Heart right ventricle (tissue), 16 donors: ENCODE measurements at regions not wholly inside any gene's neighbourhood (a gene's known extent, or its start where the extent isn't known, plus 50 kb on each side); places are given as distances from the start of the nearest gene placed in this dataset.
"Not testable (repeated sequence)": the region's sequence is repeated elsewhere in the genome, so short reads cannot be mapped to it uniquely, and the experiment has no call there.

ENCODE experiments used
- ATAC-seq, 8 donors: fragments of 200-7000 bp; cut with Tn5 transposase; one replicate each; pipeline ENCODE4 v1.9.1; 2020; ENCODE audit warnings: mild to moderate bottlenecking in 8 of 8, moderate library complexity in 8 of 8, moderate number of reproducible peaks in 1 of 8
- DNase-seq, 2 donors: peaks; one replicate each; pipeline ENCODE4 v3.0.0-alpha.2; 2020
- H3K27ac ChIP-seq, 10 donors: fragments of 200-600 bp; sonication (generic) in 2 of 10; one replicate each; pipeline versions ENCODE4 v1.5.0 to v1.8.0; 2020 to 2022; ENCODE audit warnings: mild to moderate bottlenecking in 3 of 10
- H3K27me3 ChIP-seq, 7 donors: fragments of 200-600 bp; one replicate each; pipeline ENCODE4 v1.8.0; 2021 to 2022; ENCODE audit warnings: mild to moderate bottlenecking in 2 of 7
- H3K36me3 ChIP-seq, 9 donors: fragments of 200-600 bp; sonication (generic) in 1 of 9; one replicate each; pipeline versions ENCODE4 v1.5.0 to v1.8.0; 2020 to 2022; ENCODE audit warnings: mild to moderate bottlenecking in 2 of 9
- H3K4me1 ChIP-seq, 9 donors: fragments of 200-600 bp; sonication (generic) in 1 of 9; one replicate each; pipeline versions ENCODE4 v1.5.0 to v1.8.0; 2020 to 2022; ENCODE audit warnings: mild to moderate bottlenecking in 4 of 9
- H3K4me3 ChIP-seq, 10 donors: fragments of 200-600 bp; sonication (generic) in 2 of 10; one replicate each; pipeline versions ENCODE4 v1.5.0 to v1.8.0; 2020 to 2022; ENCODE audit warnings: mild to moderate bottlenecking in 7 of 10, moderate library complexity in 2 of 10
- H3K9me3 ChIP-seq, 11 donors: fragments of 200-600 bp in 10 of 11; sonication (generic) in 2 of 11; one replicate each; pipeline versions ENCODE4 v1.5.0 to v1.8.0; 2013 to 2022; ENCODE audit warnings: mild to moderate bottlenecking in 2 of 11, control low read depth in 1 of 11, moderate library complexity in 1 of 11
- WGBS, 2 donors: extraction: QIAGEN DNeasy Blood & Tissue Kit; methylation state at CpG; one replicate each; pipeline ENCODE4 v1.1.7; 2013; ENCODE audit warnings: inconsistent platforms in 1 of 2; 5-methylcytosine and 5-hydroxymethylcytosine counted together
- intact Hi-C, 10 donors: fragments of 100-400 bp; cut with DNase I; formaldehyde crosslinking; loops; one replicate each; pipeline versions ENCODE4 v1.11.1 to v1.14.2; 2022
- TF ChIP-seq, protein P1 (sequence below), 9 donors: fragments of 200-600 bp; sonication (generic) in 2 of 9; IDR thresholded peaks; one replicate each; pipeline versions ENCODE4 v1.5.0 to v1.8.0; 2021 to 2022; ENCODE audit warnings: antibody characterized with exemption in 9 of 9, mild to moderate bottlenecking in 5 of 9, moderate library complexity in 1 of 9
- donor health status: Arrhythmogenic right ventricular cardiomyopathy.
- donor health status: ischemic (EF 13 %, LVEDD 7.1; RV severe dilation, severe dysfunction).
- donor health status: healthy with polysubstance abuse.
- donor health status: DM: no; HTN: yes; CAD: no.
- donor health status: DM: no; HTN: no; CAD: no.
- donor health status: ischemic (EF 25% LVEDD 6.9; RV normal size, moderate dysfunction).
- donor health status: ischemic (EF 25% LVEDD 5.7; RV mildly dilated, moderate dysfunction).
- donor health status: healthy.
- donor health status: DM: yes; HTN: yes; CAD: no.
- donor health status: Ischemic cardiomyopathy.
- donor health status: ischemic (EF 35%, LVEDD 5.7; RV mildly dilated, moderate dysfunction).
- donor health status: nonischemic (EF 11% LVEDD 7.7; RV severe dilation, severe dysfunction).
- donor health status: DM: yes; HTN: yes; CAD: no.
- donor health status: PGD.
- donor health status: ischemic (EF 29% LVEDD 5.4; RV normal size, mild dysfunction).
- donor health status: nonischemic (EF 23%, LVEDD 6.1; RV moderate dilation, normal function).

GRCh38 chr6:48389146-48390043 lies 278.4 kb upstream of the PTCHD4 start:
- no peaks in the 10 kb centered on the region for H3K27me3 ChIP-seq
- H3K4me1 ChIP-seq = no peaks in the 10 kb centered on the region
- DNase-seq = no peak
- peaks cover 0 to 19% (median 0%) of the 10 kb centered on the region in 11 donors for H3K9me3 ChIP-seq
- 87% methylated on average over 4 of the region's 4 CpGs for WGBS, 2 donors
- no peak overlapping the region for H3K27ac ChIP-seq
- no peaks in the 10 kb centered on the region for H3K36me3 ChIP-seq
- TF ChIP-seq, protein P1, sequence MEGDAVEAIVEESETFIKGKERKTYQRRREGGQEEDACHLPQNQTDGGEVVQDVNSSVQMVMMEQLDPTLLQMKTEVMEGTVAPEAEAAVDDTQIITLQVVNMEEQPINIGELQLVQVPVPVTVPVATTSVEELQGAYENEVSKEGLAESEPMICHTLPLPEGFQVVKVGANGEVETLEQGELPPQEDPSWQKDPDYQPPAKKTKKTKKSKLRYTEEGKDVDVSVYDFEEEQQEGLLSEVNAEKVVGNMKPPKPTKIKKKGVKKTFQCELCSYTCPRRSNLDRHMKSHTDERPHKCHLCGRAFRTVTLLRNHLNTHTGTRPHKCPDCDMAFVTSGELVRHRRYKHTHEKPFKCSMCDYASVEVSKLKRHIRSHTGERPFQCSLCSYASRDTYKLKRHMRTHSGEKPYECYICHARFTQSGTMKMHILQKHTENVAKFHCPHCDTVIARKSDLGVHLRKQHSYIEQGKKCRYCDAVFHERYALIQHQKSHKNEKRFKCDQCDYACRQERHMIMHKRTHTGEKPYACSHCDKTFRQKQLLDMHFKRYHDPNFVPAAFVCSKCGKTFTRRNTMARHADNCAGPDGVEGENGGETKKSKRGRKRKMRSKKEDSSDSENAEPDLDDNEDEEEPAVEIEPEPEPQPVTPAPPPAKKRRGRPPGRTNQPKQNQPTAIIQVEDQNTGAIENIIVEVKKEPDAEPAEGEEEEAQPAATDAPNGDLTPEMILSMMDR (IDR thresholded peaks at IDR 0.05) = no peak
- no peak for ATAC-seq
- H3K4me3 ChIP-seq = no peak overlapping the region
- intact Hi-C loops = no loop called here

DNA sequence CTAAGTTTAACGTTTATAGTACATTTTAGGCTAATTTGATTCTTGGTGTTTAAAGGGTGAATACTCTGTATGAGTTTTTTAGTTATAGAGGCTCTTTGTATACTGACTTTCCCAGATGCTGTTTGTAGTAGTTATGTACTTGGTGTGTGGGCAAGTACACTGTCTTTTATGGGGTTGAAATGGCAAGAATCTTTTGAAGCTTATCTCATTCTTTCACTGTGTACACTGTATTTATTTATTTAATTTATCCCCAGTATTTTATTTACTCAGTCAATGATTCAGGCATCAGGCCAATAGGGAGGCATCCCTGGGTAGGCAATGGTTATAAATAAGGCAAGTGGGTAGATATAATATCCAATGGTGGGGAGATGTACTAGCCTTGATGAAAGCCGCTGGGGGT lies 277.0 kb upstream of the PTCHD4 start:
- intact Hi-C loops = no loop called here
- 61% methylated on average over 2 of the region's 2 CpGs for WGBS, 2 donors
- no peaks in the 10 kb centered on the region for H3K4me1 ChIP-seq
- ATAC-seq (no peak), DNase-seq (no peak)
- H3K36me3 ChIP-seq = no peaks in the 10 kb centered on the region
- no peak overlapping the region for H3K27ac ChIP-seq
- no peaks in the 10 kb centered on the region for H3K27me3 ChIP-seq
- H3K9me3 ChIP-seq = peaks cover 0 to 19% (median 0%) of the 10 kb centered on the region in 11 donors
- TF ChIP-seq, protein P1 (IDR thresholded peaks at IDR 0.05) = no peak
- no peak overlapping the region for H3K4me3 ChIP-seq

DNA sequence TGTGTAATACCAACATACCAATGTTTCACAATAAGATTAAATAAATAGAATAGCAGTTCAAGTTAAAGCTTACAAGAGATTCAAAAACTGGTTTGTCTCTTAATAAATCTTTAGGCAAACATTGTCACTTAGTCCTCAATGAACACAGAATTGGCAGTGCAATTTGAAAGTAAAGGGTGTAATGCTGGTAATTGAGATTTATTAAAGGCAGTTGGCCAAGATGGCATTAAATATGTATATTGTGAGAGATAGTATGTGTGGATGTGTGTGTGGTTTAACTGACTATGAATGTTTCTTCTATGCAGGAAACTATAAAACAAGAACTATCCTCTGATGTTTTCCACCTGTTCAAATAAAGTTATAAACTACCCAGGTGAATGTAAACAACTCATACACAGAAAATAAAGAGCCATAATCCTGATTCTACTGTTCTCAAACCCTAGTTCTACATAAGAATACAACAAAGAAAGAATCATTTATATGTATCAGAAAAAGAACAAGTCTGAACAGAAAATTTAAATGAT lies 267.9 kb upstream of the PTCHD4 start:
- Histone ChIP-seq H3K4me1 (no peaks in the 10 kb centered on the region), H3K4me3 (no peak overlapping the region), H3K9me3 (peaks cover 0 to 18% (median 0%) of the 10 kb centered on the region in 11 donors), H3K27ac (no peak overlapping the region), H3K27me3 (no peaks in the 10 kb centered on the region), H3K36me3 (no peaks in the 10 kb centered on the region)
- DNase-seq (no peak), ATAC-seq (no peak)
- intact Hi-C loops = no loop called here
- TF ChIP-seq, protein P1 (IDR thresholded peaks at IDR 0.05) = no peak

- Histone ChIP-seq H3K9me3 (peaks cover 0 to 10% (median 0%) of the 10 kb centered on the region in 11 donors), H3K4me1 (no peaks in the 10 kb centered on the region), H3K4me3 (no peak overlapping the region), H3K27me3 (no peaks in the 10 kb centered on the region), H3K36me3 (no peaks in the 10 kb centered on the region), H3K27ac (no peak overlapping the region)
- TF ChIP-seq, protein P1 (IDR thresholded peaks at IDR 0.05) = no peak
- DNase-seq (no peak), ATAC-seq (no peak)
- WGBS, 2 donors = 54 to 70% methylated on average over 3 of the region's 3 CpGs
- intact Hi-C loops = no loop called here
Measured at GRCh38 chr6:48377115-48377514, 266.1 kb upstream of the PTCHD4 start.

GRCh38 chr6:48371226-48371625 lies 260.2 kb upstream of the PTCHD4 start:
- intact Hi-C loops = not testable (repeated sequence)

More at GRCh38 chr6:48371226-48371625, 260.2 kb upstream of the PTCHD4 start:
- not testable (repeated sequence) for H3K27ac ChIP-seq, DNase-seq, H3K4me3 ChIP-seq, H3K4me1 ChIP-seq, H3K36me3 ChIP-seq, ATAC-seq, H3K27me3 ChIP-seq
- peaks cover 0 to 24% (median 0%) of the 10 kb centered on the region in 11 donors for H3K9me3 ChIP-seq
- 96 to 98% methylated on average over 24 to 30 of the region's 34 CpGs for WGBS, 2 donors
